ENCODE measurements at regions not wholly inside any gene's neighbourhood (a gene's known extent, or its start where the extent isn't known, plus 50 kb on each side); places are given as distances from the start of the nearest gene placed in this dataset.

- DNase-seq = no peak
These were observed 211.4 kb upstream of the PARD3B start for GRCh38 chr2:204333861-204334260.

- no peak for DNase-seq
These were observed 209.7 kb upstream of the PARD3B start for GRCh38 chr2:204335451-204336058.

- DNase-seq = no peak
These were observed 209.0 kb upstream of the PARD3B start for GRCh38 chr2:204336153-204336744.

GRCh38 chr2:204337638-204338037 lies 207.6 kb upstream of the PARD3B start:
- DNase-seq = no peak

- no peak for DNase-seq
These were observed 206.0 kb upstream of the PARD3B start for GRCh38 chr2:204339212-204339715.

GRCh38 chr2:204340511-204340910 lies 204.8 kb upstream of the PARD3B start:
- DNase-seq = no peak

GRCh38 chr2:204341887-204342276 lies 203.4 kb upstream of the PARD3B start:
- no peak for DNase-seq

GRCh38 chr2:204343685-204344084 lies 201.6 kb upstream of the PARD3B start:
- DNase-seq = no peak

- DNase-seq = no peak
These were observed 201.2 kb upstream of the PARD3B start for GRCh38 chr2:204344119-204344518.

GRCh38 chr2:204346906-204347305 lies 198.4 kb upstream of the PARD3B start:
- no peak for DNase-seq

GRCh38 chr2:204353823-204354222 lies 191.5 kb upstream of the PARD3B start:
- no peak for DNase-seq

GRCh38 chr2:204354442-204354856 lies 190.8 kb upstream of the PARD3B start:
- no peak for DNase-seq

- no peak for DNase-seq
These were observed 189.6 kb upstream of the PARD3B start for GRCh38 chr2:204355688-204356087.

GRCh38 chr2:204356151-204356641 lies 189.1 kb upstream of the PARD3B start:
- DNase-seq = no peak

GRCh38 chr2:204357286-204357685 lies 188.0 kb upstream of the PARD3B start:
- DNase-seq = no peak

GRCh38 chr2:204359076-204359475 lies 186.2 kb upstream of the PARD3B start:
- DNase-seq = no peak

GRCh38 chr2:204360218-204361007 lies 184.9 kb upstream of the PARD3B start:
- DNase-seq = no peak

- no peak for DNase-seq
These were observed 183.5 kb upstream of the PARD3B start for GRCh38 chr2:204361738-204362137.

GRCh38 chr2:204362581-204362980 lies 182.7 kb upstream of the PARD3B start:
- no peak for DNase-seq

- no peak for DNase-seq
These were observed 181.8 kb upstream of the PARD3B start for GRCh38 chr2:204363513-204363912.

GRCh38 chr2:204364860-204365535 lies 180.3 kb upstream of the PARD3B start:
- DNase-seq = no peak

- DNase-seq = no peak
These were observed 179.5 kb upstream of the PARD3B start for GRCh38 chr2:204365811-204366210.

GRCh38 chr2:204367466-204367865 lies 177.8 kb upstream of the PARD3B start:
- no peak for DNase-seq

Data from NCI-H187 (cell line).